SU-DHL-6 (cell line): ENCODE measurements at regions not wholly inside any gene's neighbourhood (a gene's known extent, or its start where the extent isn't known, plus 50 kb on each side); places are given as distances from the start of the nearest gene placed in this dataset.

Experiments used
- H2AFZ ChIP-seq: fragments of 200-600 bp; sonication (generic); 2 replicates; pipeline ENCODE4 v1.6.1; 2014; ENCODE audit warnings: low read depth, mild to moderate bottlenecking, moderate library complexity, mixed read lengths, antibody characterized with exemption, low read length; ENCODE audit not compliant: severe bottlenecking
- H3F3A ChIP-seq: fragments of 200-600 bp; shearing (Covaris generic); 2 replicates; pipeline ENCODE4 v1.6.0; 2016; ENCODE audit warnings: antibody characterized with exemption, mild to moderate bottlenecking; ENCODE audit not compliant: insufficient read depth
- H3K27ac ChIP-seq: fragments of 200-600 bp; sonication (generic); 2 replicates; pipeline ENCODE4 v1.5.1; 2016; ENCODE audit warnings: low read depth, mild to moderate bottlenecking, low read length, moderate library complexity, mixed read lengths
- H3K27me3 ChIP-seq: fragments of 200-600 bp; sonication (generic), shearing (Covaris generic); 2 replicates; pipeline ENCODE4 v1.6.0; 2014; ENCODE audit warnings: mild to moderate bottlenecking, low read length
- H3K36me3 ChIP-seq: fragments of 200-600 bp; sonication (generic); 2 replicates; pipeline ENCODE4 v1.6.1; 2014; ENCODE audit warnings: mild to moderate bottlenecking, low read length, mixed read lengths
- H3K4me2 ChIP-seq: fragments of 300-600, 200-600 bp; shearing (Covaris generic), sonication (generic); 2 replicates; pipeline ENCODE4 v1.6.0; 2014; ENCODE audit warnings: low read length, low read depth, mild to moderate bottlenecking; ENCODE audit not compliant: poor library complexity, severe bottlenecking
- H3K4me3 ChIP-seq: fragments of 200-600 bp; sonication (generic); 2 replicates; pipeline ENCODE4 v1.5.1; 2014; ENCODE audit warnings: antibody characterized with exemption, low read length, mild to moderate bottlenecking, mixed read lengths; ENCODE audit not compliant: insufficient read depth, poor library complexity, severe bottlenecking
- H3K79me2 ChIP-seq: fragments of 200-600 bp; sonication (generic); 2 replicates; pipeline ENCODE4 v1.6.1; 2014; ENCODE audit warnings: mild to moderate bottlenecking, low read length, moderate library complexity; ENCODE audit not compliant: insufficient read depth
- H3K9ac ChIP-seq: fragments of 200-600 bp; sonication (generic); 2 replicates; pipeline ENCODE4 v1.7.0; 2014; ENCODE audit warnings: mild to moderate bottlenecking, low read length
- H3K9me2 ChIP-seq: fragments of 200-600 bp; sonication (generic); replicated peaks from 2 replicates; pipeline ENCODE4 v1.6.1; 2014; ENCODE audit warnings: low read length; ENCODE audit not compliant: insufficient read depth
- H3K9me3 ChIP-seq: fragments of 200-600 bp; sonication (generic); 2 replicates; pipeline ENCODE4 v1.6.1; 2014; ENCODE audit warnings: low read length, mixed read lengths; ENCODE audit not compliant: insufficient read depth
- H4K20me1 ChIP-seq: fragments of 200-600 bp; sonication (generic); 2 replicates; pipeline ENCODE4 v1.6.1; 2014; ENCODE audit warnings: low read depth, mild to moderate bottlenecking, antibody characterized with exemption, low read length, moderate library complexity, mixed read lengths
- CTCF ChIP-seq: fragments of 200-600 bp; sonication (generic); IDR thresholded peaks from one replicate; pipeline ENCODE4 v1.5.1; 2017; ENCODE audit warnings: antibody characterized with exemption, mild to moderate bottlenecking, low read length, moderate library complexity; ENCODE audit not compliant: insufficient read depth, poor library complexity, severe bottlenecking
- EZH2phosphoT487 ChIP-seq: fragments of 200-600 bp; sonication (generic), shearing (Covaris generic); conservative IDR thresholded peaks from 2 replicates; pipeline ENCODE4 v1.6.1; 2018; ENCODE audit warnings: mild to moderate bottlenecking, antibody characterized with exemption, low read length, moderate library complexity, mixed read lengths

- no peaks in the 10 kb centered on the region for H3K36me3 ChIP-seq
- no peaks in the 10 kb centered on the region for H3F3A ChIP-seq
- no peak for TF ChIP-seq CTCF
- no peak for TF ChIP-seq EZH2phosphoT487
- H3K9me2 ChIP-seq = no peaks in the 10 kb centered on the region
- H3K9ac ChIP-seq = no peak overlapping the region
- no peak overlapping the region for H3K4me3 ChIP-seq
- H3K27me3 ChIP-seq = no peaks in the 10 kb centered on the region
- no peak overlapping the region for H3K27ac ChIP-seq
- H4K20me1 ChIP-seq = no peaks in the 10 kb centered on the region
- H3K9me3 ChIP-seq = no peaks in the 10 kb centered on the region
- H2AFZ ChIP-seq = no peak overlapping the region
- H3K79me2 ChIP-seq = no peaks in the 10 kb centered on the region
- H3K4me2 ChIP-seq = no peak overlapping the region
These were observed 239.0 kb upstream of the LRTM1 start for GRCh38 chr3:55166576-55167555.

- Histone ChIP-seq H3K27me3 (no peaks in the 10 kb centered on the region), H3K9me3 (no peaks in the 10 kb centered on the region), H3K27ac (no peak overlapping the region), H3F3A (no peaks in the 10 kb centered on the region), H3K9ac (no peak overlapping the region), H4K20me1 (no peaks in the 10 kb centered on the region), H3K9me2 (no peaks in the 10 kb centered on the region), H3K79me2 (no peaks in the 10 kb centered on the region), H2AFZ (no peak overlapping the region), H3K36me3 (no peaks in the 10 kb centered on the region), H3K4me3 (no peak overlapping the region), H3K4me2 (no peak overlapping the region)
- TF ChIP-seq CTCF (no peak), EZH2phosphoT487 (no peak)
These were observed 238.0 kb upstream of the LRTM1 start for GRCh38 chr3:55165704-55166405.

- Histone ChIP-seq H4K20me1 (no peaks in the 10 kb centered on the region), H3F3A (no peaks in the 10 kb centered on the region), H3K9ac (no peak overlapping the region), H3K9me2 (no peaks in the 10 kb centered on the region), H3K9me3 (no peaks in the 10 kb centered on the region), H3K27ac (no peak overlapping the region), H2AFZ (no peak overlapping the region), H3K4me3 (no peak overlapping the region), H3K79me2 (no peaks in the 10 kb centered on the region), H3K4me2 (no peak overlapping the region), H3K36me3 (no peaks in the 10 kb centered on the region), H3K27me3 (no peaks in the 10 kb centered on the region)
- TF ChIP-seq CTCF (no peak), EZH2phosphoT487 (no peak)
These were observed 237.4 kb upstream of the LRTM1 start for GRCh38 chr3:55165278-55165677.
